ENCODE measurements at regions not wholly inside any gene's neighbourhood (a gene's known extent, or its start where the extent isn't known, plus 50 kb on each side); places are given as distances from the start of the nearest gene placed in this dataset.

DNA sequence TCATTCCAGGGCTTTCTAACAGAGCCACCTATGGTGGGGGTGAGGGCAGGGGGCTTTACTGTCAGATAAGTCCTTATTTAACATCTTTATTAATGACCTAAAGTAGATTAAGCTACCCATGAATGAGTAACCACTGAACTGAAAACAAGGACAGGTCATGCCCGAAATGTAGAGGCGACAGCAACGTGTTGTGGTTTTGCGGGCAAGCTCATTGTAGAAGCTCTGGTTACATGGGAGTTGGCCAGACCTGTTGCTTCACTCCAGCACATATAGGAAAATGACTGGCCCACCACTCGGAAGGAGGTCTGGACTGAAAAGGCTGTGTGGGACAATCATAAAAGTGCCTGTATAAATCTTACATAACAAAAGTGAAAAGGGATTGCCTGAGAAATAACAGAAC, 109.6 kb upstream of the NDP start:
- TF ChIP-seq, protein P1, sequence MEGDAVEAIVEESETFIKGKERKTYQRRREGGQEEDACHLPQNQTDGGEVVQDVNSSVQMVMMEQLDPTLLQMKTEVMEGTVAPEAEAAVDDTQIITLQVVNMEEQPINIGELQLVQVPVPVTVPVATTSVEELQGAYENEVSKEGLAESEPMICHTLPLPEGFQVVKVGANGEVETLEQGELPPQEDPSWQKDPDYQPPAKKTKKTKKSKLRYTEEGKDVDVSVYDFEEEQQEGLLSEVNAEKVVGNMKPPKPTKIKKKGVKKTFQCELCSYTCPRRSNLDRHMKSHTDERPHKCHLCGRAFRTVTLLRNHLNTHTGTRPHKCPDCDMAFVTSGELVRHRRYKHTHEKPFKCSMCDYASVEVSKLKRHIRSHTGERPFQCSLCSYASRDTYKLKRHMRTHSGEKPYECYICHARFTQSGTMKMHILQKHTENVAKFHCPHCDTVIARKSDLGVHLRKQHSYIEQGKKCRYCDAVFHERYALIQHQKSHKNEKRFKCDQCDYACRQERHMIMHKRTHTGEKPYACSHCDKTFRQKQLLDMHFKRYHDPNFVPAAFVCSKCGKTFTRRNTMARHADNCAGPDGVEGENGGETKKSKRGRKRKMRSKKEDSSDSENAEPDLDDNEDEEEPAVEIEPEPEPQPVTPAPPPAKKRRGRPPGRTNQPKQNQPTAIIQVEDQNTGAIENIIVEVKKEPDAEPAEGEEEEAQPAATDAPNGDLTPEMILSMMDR (conservative IDR thresholded peaks at IDR 0.05; ENCODE audit: low read depth, low read length), result no peak
- TF ChIP-seq RAD21 (IDR thresholded peaks at IDR 0.05; ENCODE audit: low read length) (no peak), POLR2A (IDR thresholded peaks at IDR 0.05; ENCODE audit: low read depth, low read length) (no peak), CEBPB (IDR thresholded peaks at IDR 0.05; ENCODE audit: low read depth, low read length) (no peak), MXI1 (IDR thresholded peaks at IDR 0.05; ENCODE audit: borderline replicate concordance, low read depth, low read length) (no peak), RFX5 (IDR thresholded peaks at IDR 0.05; ENCODE audit: low read depth, low read length) (no peak)

Measured in IMR-90 (cell line).